GM10248 (cell line): ENCODE measurements at regions not wholly inside any gene's neighbourhood (a gene's known extent, or its start where the extent isn't known, plus 50 kb on each side); places are given as distances from the start of the nearest gene placed in this dataset.
"Not testable (repeated sequence)": the region's sequence is repeated elsewhere in the genome, so short reads cannot be mapped to it uniquely, and the experiment has no call there.

Experiments used
- CTCF ChIA-PET: fragments of 300-600 bp; sonication (Branson Sonifier 250); formaldehyde crosslinking; extraction: SDS; loops from one replicate; lab custom pipeline; 2021; ENCODE audit warnings: antibody characterized with exemption; lab: Yijun Ruan, JAX
- POLR2A ChIA-PET: fragments of 350-650 bp; sonication (Branson Sonifier 250); formaldehyde crosslinking; extraction: SDS; loops from one replicate; lab custom pipeline; 2020; ENCODE audit warnings: antibody characterized with exemption; lab: Yijun Ruan, JAX
- DNase-seq: peaks from one replicate; pipeline ENCODE4 v3.0.0; 2012; ENCODE audit errors: extremely low spot score
- CTCF ChIP-seq: IDR thresholded peaks from 2 replicates; pipeline ENCODE4 v1.5.1; 2012; ENCODE audit warnings: mild to moderate bottlenecking, low read depth; ENCODE audit errors: extremely low read depth, missing control alignments, control extremely low read depth

GRCh38 chr21:15295875-15296274 is 231.1 kb upstream of the NRIP1 start:
- CTCF ChIA-PET, result no interaction called here

DNA sequence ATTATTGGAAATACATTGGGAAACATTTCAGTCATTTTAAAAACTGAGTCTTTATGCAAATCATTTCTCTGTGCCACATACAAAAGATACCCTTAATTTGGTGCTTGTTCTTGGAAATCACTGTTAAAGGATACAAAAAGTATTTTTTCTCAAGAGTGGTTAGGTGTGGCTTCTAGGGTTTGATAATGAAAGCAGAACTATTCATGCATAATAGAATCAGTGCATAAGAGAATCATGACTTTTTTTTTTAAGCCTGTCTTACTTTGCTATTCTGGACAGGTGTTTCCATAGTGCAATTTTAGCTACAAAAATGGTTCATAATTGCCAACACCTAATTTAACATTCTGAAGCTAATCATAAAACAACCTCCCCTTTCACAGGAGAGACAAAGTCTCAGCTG is 233.0 kb upstream of the NRIP1 start:
- ChIA-PET CTCF (interaction anchor here (0.7 kb wide), 1 partner anchor 12 kb away, joined by 3 read pairs; no protein-coding TSS in a partner anchor), POLR2A (no interaction called here)
- no peak for TF ChIP-seq CTCF
- no peak for DNase-seq

More at GRCh38 chr21:15295875-15296274, 231.1 kb upstream of the NRIP1 start:
- no peak for DNase-seq
- POLR2A ChIA-PET, result no interaction called here
- TF ChIP-seq CTCF, result no peak

GRCh38 chr21:15298306-15298705 is 233.5 kb upstream of the NRIP1 start:
- ChIA-PET POLR2A (no interaction called here), CTCF (interaction anchor here (0.7 kb wide), 1 partner anchor 11 kb away, joined by 3 read pairs; no protein-coding TSS in a partner anchor)
- no peak for TF ChIP-seq CTCF
- no peak for DNase-seq

GRCh38 chr21:15298755-15299154 is 234.0 kb upstream of the NRIP1 start:
- CTCF ChIA-PET, DNase-seq, POLR2A ChIA-PET: not testable (repeated sequence)

- ChIA-PET POLR2A (no interaction called here), CTCF (interaction anchor here (1.1 to 1.4 kb wide), 2 partner anchors 10 to 13 kb away, joined by 3 read pairs; no protein-coding TSS in a partner anchor)
- no peak for DNase-seq
- TF ChIP-seq CTCF, result no peak
Measured at GRCh38 chr21:15300131-15300530, 235.3 kb upstream of the NRIP1 start.

DNA sequence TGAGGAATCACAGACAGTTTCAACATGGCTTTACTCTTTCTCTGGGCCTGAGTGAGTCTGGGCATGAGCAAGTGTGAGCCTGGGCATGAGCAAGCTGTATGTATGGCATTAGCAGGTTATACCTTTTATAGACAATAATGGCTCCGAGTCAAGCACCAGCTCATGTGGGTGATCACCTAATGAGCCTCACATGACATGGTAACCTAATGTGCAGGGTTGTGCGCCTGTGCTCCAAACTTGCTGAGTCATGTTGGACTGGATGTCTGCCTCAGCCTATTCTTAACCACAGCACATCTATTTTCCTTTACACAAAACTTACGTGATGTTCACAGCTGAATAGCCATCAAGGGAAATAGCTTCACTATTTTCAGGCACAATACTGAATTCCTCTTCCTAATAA is 236.2 kb upstream of the NRIP1 start:
- POLR2A ChIA-PET, result no interaction called here
- CTCF ChIA-PET, result interaction anchor here (1.1 to 1.4 kb wide), 2 partner anchors 10 to 14 kb away, joined by 3 read pairs; no protein-coding TSS in a partner anchor
- DNase-seq, result no peak
- no peak for TF ChIP-seq CTCF

DNA sequence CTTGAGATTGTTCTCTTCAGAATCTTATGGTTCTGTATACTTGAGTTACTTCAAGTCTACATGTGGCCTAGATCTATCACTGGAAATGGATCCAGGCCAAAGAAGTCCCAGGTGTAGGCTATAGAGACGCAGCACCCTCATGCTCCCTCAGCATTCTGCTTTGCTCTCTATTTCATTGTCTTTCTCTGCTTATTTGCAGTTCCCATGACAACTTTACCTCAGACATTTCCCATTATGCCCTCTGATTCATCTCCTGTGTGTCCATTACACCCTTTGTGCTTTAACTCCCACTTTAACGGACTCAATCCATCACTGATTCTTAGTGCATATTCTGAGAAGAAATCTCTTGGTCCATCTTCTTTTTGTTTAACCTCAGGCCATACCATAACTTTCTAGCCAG is 236.9 kb upstream of the NRIP1 start:
- ChIA-PET POLR2A (no interaction called here), CTCF (no interaction called here)
- no peak for DNase-seq
- TF ChIP-seq CTCF, result no peak
